Left renal pelvis (tissue), 4 donors: ENCODE measurements at regions not wholly inside any gene's neighbourhood (a gene's known extent, or its start where the extent isn't known, plus 50 kb on each side); places are given as distances from the start of the nearest gene placed in this dataset.

ENCODE experiments used
- DNase-seq, 4 donors: peaks; one replicate each; pipeline ENCODE4 v3.0.0-alpha.2; 2013; ENCODE audit warnings: low read depth in 4 of 4, low spot score in 3 of 4

DNA sequence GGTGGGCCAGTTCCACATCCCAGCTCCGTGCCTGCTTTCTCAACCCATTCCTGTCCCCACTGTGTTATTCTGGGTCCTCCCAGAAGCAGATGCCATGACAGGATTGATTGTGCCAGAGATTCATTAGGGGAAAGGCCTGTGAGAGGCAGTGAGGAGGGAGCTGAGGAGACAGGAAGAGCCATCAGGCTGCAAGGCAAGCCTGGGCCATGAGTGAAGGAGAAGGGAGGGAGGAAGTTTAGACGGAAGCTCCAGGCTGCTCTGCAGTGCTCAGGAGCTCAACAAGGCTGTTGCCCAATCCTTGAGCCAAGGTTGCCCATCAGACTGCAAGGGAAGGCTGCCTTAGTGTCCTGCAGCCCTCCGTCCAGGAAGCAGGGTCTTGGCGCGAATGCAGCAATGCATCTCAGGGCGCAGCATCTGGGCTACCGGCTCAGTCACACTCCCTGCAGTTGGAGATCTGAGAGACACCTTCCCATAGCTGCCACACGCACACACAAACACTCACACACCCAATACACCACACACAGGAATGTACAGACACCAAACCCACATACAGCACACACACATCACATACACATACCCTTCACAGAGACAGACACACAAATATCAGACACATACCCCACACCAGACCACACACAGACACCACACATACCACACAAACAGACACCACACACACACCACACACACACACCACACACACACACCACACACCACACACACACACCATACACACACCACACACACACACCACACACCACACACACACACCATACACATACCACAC is 139.5 kb upstream of the NDUFV2 start:
- DNase-seq: no peak

DNA sequence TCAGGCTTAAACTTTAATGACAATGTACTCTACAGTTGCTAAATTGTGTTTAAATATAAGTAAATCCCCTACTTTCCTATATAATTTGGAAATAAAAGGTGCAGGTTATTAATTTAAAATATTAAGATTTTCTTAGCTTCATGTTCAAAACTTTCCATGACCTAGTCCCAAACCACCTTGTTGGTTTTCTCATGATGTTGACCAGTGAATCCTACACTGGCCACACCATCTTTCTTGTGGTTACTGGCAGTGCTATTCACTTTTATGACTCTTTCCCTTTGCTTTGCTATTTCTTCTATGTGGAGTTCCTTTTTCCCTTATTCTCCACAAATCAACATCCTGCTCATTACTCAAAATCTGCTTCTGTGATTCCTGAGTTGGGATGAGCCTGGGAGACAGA is 138.6 kb upstream of the NDUFV2 start:
- no peak for DNase-seq

DNA sequence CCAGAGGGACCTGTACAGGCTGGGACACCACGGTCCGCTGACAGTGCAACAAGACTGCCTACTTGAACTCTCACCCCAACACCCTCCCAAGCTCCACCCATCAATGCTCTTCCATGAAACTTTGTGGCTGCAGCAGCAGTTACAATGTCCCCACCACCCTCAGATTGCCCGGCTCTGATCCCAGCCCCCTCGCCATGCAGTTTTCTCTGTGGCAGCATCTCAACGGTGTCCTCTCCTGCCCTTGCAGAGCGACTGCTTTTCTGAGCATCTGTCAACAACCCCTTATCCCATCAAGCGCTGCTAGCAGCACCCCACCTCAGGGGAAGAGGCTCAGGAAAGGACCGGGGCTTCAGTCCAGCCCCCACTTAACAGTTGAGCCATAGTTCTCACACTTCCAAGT is 137.1 kb upstream of the NDUFV2 start:
- DNase-seq: no peak

- no peak for DNase-seq
Observed at GRCh38 chr18:8966821-8967220, 135.7 kb upstream of the NDUFV2 start.

- no peak for DNase-seq
Observed at GRCh38 chr18:8967573-8967972, 134.9 kb upstream of the NDUFV2 start.

DNA sequence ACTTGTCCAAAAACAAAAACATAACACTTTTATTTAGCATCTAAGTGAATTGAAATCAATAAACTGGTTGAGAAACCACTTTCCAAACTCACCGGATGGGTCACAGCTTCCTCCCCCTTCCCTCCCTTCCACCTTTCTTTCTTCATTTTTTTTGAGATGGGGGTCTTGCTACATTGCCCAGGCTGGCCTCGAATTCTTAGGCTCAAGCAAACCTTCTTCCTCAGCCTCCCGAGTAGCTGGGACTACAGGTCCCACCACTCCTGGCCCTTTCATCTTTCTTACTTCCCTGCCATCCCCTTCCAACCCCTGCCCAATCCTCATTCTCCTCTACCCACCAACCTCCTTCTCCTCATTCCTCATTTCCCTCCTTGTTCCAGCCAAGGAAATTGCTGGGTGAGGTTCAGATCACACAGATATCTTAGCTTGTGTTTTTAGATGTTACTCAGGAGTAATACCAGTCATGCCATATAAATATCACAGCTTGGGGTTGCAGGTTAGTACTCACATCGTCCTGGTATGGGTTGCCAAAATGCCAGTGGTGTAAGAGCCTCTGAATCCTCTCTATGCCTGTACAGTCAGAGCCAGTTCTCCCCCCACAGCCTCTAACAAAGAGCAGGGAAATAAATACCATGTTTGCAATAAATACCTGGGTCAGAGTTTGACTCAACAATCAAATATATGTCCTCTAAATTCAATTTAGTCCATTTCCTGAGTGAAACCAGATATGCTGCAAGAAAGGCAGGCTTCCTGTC is 132.7 kb upstream of the NDUFV2 start:
- no peak for DNase-seq

DNA sequence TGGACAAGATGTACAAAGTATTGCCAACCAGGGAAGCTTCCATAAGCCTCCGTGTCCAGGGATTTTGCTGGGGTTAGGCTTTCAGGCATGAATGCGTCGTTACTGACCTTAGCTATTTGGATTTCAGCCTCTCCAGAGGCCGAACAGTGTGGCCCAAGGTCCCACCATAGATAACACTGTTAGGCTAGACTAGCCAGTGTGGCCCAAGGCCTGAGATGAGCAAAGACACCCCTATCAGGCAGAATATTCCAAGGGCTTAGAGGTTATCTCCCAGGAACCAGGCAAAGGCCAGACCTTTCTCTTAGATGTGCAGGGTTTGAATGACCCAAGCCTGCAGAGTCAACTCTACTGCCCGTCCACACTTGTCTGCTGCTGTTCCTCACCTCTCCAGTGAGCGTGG is 131.7 kb upstream of the NDUFV2 start:
- no peak for DNase-seq

DNA sequence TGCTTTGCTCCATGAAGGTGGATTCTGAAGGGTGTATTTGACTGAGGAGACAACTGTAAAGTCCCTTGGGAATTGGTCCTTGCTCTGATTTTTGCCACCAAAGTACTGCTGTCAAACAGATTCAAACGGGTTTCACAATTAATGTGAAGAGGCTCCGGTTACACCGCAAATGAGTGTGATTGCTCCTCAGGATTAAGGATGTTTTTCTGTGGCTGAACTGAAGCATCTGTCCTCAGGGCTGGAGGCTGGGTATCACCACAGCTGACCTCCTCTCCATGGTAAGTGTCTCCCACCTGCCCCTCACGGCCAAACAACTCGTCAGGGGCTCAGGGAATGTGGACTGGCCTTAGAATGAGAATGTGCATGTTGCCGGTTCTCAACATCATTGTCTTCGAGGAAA is 130.4 kb upstream of the NDUFV2 start:
- no peak for DNase-seq

DNA sequence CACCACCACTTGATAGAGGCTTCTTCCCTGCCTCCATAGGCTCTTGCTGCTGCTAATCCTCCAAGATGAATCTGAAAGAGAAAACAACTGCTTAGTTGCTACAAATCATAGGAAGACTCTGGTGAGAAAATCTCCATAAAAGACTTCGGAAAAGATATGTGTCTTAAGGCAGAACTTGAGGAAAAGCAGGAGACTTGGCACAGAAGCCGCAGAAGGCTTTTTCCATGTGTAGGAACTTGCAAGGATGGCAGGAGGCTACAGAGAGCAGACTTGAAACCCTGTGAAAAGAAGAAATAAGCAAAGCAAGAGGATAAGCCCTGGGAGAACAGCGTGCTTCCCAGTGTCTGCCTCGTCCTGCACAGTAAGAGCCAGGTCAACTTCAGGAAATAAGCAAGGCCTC is 128.2 kb upstream of the NDUFV2 start:
- DNase-seq: no peak

DNA sequence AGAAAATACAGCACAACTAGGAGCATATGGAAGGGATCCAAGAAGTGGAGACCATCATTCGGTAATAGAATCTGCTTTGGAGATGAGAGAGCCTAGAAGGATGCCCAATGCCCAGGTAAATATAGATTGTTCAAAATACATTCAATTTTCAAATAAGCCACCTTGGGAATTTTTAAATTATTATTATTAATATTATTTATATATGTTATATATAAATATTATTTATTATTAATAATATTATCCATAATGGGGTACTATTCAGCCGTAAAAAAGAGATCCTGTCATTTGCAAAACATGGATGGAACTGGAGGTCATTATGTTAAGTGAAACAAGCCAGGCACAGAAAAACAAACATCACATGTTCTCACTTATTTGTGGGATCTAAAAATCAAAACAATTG is 127.8 kb upstream of the NDUFV2 start:
- DNase-seq: no peak

GRCh38 chr18:8975624-8976023 is 126.9 kb upstream of the NDUFV2 start:
- no peak for DNase-seq

DNA sequence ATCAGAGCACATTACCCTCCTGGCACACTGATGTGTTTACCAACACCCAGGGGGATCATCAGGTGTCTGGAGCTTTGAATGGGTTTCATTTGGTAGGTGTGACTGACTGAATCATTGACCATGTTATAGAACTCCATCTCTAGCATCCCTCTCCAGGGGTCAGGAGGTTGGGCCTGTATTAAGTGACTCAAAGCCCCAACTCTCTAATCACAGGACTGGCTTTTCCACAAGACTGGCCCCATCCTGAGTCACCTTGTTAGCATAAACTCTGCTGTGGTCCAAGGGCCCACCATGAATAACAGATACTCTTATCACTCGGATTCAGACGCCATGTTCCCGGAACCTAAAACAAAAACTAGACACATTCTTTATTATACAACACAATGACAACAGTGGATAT is 125.9 kb upstream of the NDUFV2 start:
- no peak for DNase-seq

GRCh38 chr18:8977166-8977565 is 125.3 kb upstream of the NDUFV2 start:
- DNase-seq: no peak

DNA sequence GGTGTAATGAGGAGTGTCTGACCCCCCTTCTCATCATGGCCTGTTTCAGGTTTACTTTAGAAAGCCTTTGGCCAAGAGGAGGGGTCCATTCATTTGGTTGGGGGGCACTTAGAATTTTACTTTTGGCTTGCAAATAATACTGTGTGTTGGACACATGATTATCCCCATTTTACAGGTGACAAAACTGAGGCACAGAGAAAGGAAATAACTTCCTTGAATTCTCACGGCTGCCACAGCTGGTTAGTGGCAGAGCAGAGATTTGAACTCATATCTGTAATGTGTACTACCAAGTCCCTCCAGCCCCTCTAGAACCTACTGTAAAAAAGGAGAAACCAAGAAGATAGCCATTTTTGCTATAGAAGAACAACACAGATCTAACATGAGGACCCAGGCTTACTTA is 124.8 kb upstream of the NDUFV2 start:
- DNase-seq: no peak

GRCh38 chr18:8978394-8978793 is 124.1 kb upstream of the NDUFV2 start:
- DNase-seq: no peak

DNA sequence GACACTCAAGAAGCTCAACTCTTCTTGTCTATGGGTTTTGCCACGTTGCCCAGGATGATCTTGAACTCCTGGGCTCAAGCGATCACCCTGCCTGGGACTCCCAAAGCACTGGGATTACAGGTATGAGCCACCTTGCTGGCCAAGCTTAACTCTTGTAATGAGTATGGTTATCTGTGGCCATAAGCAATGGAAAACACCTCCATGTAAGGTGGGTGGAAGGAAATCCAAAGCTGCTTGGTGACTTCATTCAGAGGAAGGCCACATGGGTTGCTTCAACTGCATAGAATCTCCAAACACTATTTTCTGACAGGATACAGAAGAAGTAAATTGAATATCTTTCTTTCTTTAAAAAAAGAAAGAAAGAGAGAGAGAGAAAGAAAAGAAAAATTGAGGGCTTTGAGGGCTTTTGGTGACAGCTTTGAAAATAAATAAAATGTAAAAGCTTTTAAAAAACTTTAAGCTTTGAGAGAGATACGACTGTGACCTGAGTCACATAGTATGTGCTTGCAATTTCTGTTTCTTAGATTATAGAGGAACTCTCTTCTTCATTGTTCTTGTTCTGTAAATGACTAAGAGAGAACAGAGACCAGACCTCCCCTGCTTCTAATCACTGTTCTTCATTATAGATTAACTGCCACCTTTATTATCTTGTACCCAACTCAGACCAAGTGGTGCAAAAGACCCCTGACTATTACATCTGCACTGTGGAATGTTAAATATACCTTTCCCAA is 123.1 kb upstream of the NDUFV2 start:
- DNase-seq: no peak

DNA sequence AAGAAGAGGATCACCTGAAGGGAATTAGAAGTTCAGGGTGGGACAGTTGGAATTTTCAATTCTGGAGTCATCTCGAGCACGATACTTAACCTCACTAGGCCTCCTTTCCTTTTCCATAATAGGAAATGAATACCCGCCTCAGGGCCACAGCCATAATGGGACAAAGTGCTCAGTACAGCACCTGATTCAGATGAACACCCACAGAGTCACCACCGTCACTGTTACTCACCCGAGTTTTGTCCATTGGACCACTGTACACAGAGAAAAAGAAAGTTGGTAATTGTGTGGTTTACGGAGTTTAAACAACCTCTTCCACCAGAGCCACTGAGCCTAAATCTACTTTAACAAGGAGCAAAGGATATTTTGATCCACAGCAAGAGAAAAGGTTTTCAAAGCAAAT is 122.0 kb upstream of the NDUFV2 start:
- no peak for DNase-seq

DNA sequence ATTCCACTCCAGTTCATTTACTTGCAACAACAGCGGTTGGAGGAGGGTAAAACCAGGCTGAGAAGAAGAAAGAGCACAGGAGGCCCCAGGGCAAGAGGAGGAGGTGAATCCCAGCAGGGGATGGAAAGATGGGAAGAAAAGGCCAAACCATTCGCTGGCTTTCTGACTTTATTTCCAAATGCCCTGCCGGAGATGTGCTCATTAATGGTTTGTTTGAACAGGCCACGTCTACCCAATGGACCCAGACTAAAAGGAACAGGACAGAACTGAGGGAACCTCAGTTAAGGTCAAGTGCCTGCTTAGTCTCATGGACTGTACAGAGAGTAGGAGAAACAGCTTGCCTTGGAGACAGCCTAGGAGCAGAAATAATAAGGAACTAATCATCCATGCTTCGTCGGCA is 121.6 kb upstream of the NDUFV2 start:
- DNase-seq: no peak

DNA sequence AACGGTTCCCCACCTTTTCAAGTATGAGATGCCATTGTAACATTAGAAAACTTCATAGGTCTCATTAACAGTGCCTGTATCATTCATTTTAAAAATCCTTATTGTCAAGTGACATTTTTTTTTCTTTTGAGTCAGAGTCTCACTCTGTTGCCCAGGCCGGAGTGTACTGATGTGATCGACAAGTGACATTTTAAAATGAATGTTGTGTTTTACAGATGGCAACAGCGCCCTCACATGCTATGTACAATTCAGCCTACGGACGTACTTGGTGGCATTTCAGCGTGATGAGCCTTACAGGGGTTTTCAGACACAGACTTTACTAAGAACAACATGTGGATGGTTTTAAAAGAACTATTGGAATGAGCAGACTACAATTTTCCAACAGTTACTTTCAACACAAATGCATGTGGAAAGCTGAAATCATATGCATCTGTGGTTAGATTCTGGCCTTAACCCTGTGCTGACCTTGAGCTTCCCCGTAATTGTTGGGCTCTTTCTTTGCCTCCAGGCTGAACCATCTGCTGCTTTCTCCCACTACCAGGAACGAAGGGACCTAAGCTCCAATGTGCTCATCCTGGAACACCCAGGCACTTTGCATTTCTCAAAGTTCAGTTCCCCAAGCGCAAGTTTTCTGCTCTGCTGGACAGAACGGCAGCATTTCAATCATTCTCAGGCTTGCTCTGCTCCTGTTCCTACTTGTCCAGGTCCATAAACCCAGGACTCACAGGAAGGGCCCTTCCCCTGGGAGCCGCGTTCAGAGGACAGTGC is 119.9 kb upstream of the NDUFV2 start:
- DNase-seq: no peak

DNA sequence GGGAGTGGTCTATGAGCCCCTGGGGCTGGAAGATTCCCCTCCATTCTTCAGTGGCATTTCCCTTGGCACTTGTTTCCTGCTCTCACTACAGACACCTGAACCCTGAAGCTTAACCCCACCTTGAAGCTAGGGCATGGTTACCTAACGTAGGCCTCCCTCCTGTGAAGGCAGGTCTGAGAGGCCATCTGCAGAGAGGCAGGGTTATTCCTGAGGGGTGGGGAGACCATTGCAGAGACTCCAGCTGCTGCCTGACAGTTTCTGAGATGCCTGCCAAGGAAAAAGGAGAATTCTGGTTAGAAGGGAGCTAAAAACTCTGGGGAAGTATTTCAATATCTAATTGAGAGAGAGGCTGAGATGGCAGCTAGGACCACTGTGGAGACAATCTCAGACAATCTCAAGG is 119.3 kb upstream of the NDUFV2 start:
- no peak for DNase-seq

- DNase-seq: no peak
Observed at GRCh38 chr18:8984131-8984721, 118.3 kb upstream of the NDUFV2 start.
